Pulmonary artery endothelial cell (primary cell): ENCODE measurements at regions not wholly inside any gene's neighbourhood (a gene's known extent, or its start where the extent isn't known, plus 50 kb on each side); places are given as distances from the start of the nearest gene placed in this dataset.
"Not testable (repeated sequence)": the region's sequence is repeated elsewhere in the genome, so short reads cannot be mapped to it uniquely, and the experiment has no call there.

Experiments used
- DNase-seq: peaks from one replicate; pipeline ENCODE4 v3.0.0-alpha.2; 2011; ENCODE audit warnings: low read depth, low spot score

- no peak for DNase-seq
Measured at GRCh38 chr5:142259758-142260157, 65.1 kb downstream of the SPRY4 start.

- no peak for DNase-seq
Measured at GRCh38 chr5:142255831-142256230, 69.0 kb downstream of the SPRY4 start.

- no peak for DNase-seq
Measured at GRCh38 chr5:142254431-142254830, 70.4 kb downstream of the SPRY4 start.

GRCh38 chr5:142253938-142254337, 70.9 kb downstream of the SPRY4 start:
- DNase-seq, result no peak

GRCh38 chr5:142250119-142250518, 74.7 kb downstream of the SPRY4 start:
- no peak for DNase-seq

- DNase-seq, result no peak
Measured at GRCh38 chr5:142248853-142249462, 75.9 kb downstream of the SPRY4 start.

- no peak for DNase-seq
Measured at GRCh38 chr5:142246258-142246657, 78.6 kb downstream of the SPRY4 start.

- DNase-seq, result peak; percentile 24
Measured at GRCh38 chr5:142245786-142246185, 79.0 kb downstream of the SPRY4 start.

GRCh38 chr5:142244440-142244839, 80.4 kb downstream of the SPRY4 start:
- no peak for DNase-seq

GRCh38 chr5:142242272-142242671, 82.5 kb downstream of the SPRY4 start:
- DNase-seq, result no peak

GRCh38 chr5:142239394-142240159, 85.2 kb downstream of the SPRY4 start:
- DNase-seq, result no peak

GRCh38 chr5:142237707-142238106, 87.1 kb downstream of the SPRY4 start:
- no peak for DNase-seq

- not testable (repeated sequence) for DNase-seq
Measured at GRCh38 chr5:142236673-142237290, 88.0 kb downstream of the SPRY4 start.

- DNase-seq, result no peak
Measured at GRCh38 chr5:142235870-142236672, 88.8 kb downstream of the SPRY4 start.

GRCh38 chr5:142235050-142235797, 89.6 kb downstream of the SPRY4 start:
- peak; percentile 33 for DNase-seq

GRCh38 chr5:142233083-142234032, 91.5 kb downstream of the SPRY4 start:
- no peak for DNase-seq

GRCh38 chr5:142230949-142231348, 93.9 kb downstream of the SPRY4 start:
- not testable (repeated sequence) for DNase-seq

GRCh38 chr5:142225141-142225540, 99.7 kb downstream of the SPRY4 start:
- DNase-seq, result no peak

GRCh38 chr5:142222866-142223558, 101.8 kb downstream of the SPRY4 start:
- no peak for DNase-seq
